Right atrium auricular region (tissue), 2 donors: ENCODE measurements at regions not wholly inside any gene's neighbourhood (a gene's known extent, or its start where the extent isn't known, plus 50 kb on each side); places are given as distances from the start of the nearest gene placed in this dataset.

Experiments used
- DNase-seq: peaks from one replicate; pipeline ENCODE4 v3.0.0-alpha.2; 2019; ENCODE audit warnings: low spot score
- H3K27ac ChIP-seq, 2 donors: fragments of 200-600 bp; sonication (generic); 1 replicate in 1 of 2; 2 replicates in 1 of 2; pipeline ENCODE4 v1.5.1; 2016 to 2019
- H3K27me3 ChIP-seq, 2 donors: fragments of 200-600 bp; sonication (generic); one replicate each; pipeline versions ENCODE4 v1.5.1 to v1.6.0; 2017 to 2019
- H3K36me3 ChIP-seq: fragments of 200-600 bp; sonication (generic); one replicate; pipeline ENCODE4 v1.5.1; 2016
- H3K4me1 ChIP-seq, 2 donors: fragments of 200-600 bp; sonication (generic); one replicate each; pipeline versions ENCODE4 v1.5.1 to v1.6.0; 2017 to 2019
- H3K4me3 ChIP-seq, 2 donors: fragments of 200-600 bp; sonication (generic); 1 replicate in 1 of 2; 2 replicates in 1 of 2; pipeline ENCODE4 v1.5.1; 2017 to 2019; ENCODE audit warnings: mild to moderate bottlenecking in 1 of 2, moderate library complexity in 1 of 2
- H3K9me3 ChIP-seq, 2 donors: fragments of 200-600 bp; sonication (generic); one replicate each; pipeline ENCODE4 v1.5.1; 2019
- TF ChIP-seq, protein P1 (sequence below), 2 donors: fragments of 200-600 bp; sonication (generic); IDR thresholded peaks; one replicate each; pipeline ENCODE4 v1.5.1; 2019; ENCODE audit warnings: antibody characterized with exemption in 2 of 2

DNA sequence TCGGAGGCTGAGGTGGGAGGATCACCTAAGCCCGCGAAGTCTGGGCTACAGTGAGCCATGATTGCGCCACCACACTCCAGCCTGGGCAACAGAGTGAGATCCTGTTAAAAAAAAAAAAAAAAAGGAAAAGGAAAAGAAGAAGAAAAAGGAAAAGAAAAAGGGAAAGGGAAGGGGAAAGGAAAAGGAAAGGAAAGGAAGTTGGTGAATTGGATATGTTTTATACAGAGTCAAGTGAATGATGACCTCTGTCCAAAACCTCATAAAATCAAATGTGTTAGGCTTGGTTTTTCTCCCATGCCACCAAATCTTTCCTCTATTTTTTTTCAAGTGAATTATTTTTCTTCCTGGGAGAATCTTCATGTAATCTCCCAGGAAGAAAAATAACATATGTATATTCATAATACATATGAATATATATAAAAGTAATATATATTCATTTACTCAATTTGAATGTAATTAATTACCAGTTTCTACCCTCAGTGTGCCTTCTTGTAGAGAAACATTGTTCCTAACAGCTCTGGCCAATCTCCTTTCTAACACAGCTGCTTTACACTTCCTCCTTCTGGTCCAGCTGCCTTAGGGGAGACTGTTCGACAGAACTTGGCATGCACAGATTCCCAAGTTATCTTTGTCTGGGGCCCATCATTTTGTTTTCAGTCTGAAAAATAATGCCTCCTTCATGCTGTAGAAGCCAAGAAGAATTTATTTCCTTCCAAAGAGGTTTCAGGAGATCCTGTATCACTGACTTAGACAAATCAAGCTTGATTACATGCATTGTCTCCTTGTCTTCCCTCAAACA lies 111.9 kb downstream of the CCDC34 start:
- Histone ChIP-seq H3K9me3 (no peaks in the 10 kb centered on the region), H3K27me3 (no peaks in the 10 kb centered on the region), H3K4me3 (no peak overlapping the region), H3K4me1 (peaks cover 0 to 14% of the 10 kb centered on the region in 2 donors), H3K27ac (no peak overlapping the region), H3K36me3 (no peaks in the 10 kb centered on the region)
- DNase-seq: no peak
- TF ChIP-seq, protein P1, sequence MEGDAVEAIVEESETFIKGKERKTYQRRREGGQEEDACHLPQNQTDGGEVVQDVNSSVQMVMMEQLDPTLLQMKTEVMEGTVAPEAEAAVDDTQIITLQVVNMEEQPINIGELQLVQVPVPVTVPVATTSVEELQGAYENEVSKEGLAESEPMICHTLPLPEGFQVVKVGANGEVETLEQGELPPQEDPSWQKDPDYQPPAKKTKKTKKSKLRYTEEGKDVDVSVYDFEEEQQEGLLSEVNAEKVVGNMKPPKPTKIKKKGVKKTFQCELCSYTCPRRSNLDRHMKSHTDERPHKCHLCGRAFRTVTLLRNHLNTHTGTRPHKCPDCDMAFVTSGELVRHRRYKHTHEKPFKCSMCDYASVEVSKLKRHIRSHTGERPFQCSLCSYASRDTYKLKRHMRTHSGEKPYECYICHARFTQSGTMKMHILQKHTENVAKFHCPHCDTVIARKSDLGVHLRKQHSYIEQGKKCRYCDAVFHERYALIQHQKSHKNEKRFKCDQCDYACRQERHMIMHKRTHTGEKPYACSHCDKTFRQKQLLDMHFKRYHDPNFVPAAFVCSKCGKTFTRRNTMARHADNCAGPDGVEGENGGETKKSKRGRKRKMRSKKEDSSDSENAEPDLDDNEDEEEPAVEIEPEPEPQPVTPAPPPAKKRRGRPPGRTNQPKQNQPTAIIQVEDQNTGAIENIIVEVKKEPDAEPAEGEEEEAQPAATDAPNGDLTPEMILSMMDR (IDR thresholded peaks at IDR 0.05): no peak

DNA sequence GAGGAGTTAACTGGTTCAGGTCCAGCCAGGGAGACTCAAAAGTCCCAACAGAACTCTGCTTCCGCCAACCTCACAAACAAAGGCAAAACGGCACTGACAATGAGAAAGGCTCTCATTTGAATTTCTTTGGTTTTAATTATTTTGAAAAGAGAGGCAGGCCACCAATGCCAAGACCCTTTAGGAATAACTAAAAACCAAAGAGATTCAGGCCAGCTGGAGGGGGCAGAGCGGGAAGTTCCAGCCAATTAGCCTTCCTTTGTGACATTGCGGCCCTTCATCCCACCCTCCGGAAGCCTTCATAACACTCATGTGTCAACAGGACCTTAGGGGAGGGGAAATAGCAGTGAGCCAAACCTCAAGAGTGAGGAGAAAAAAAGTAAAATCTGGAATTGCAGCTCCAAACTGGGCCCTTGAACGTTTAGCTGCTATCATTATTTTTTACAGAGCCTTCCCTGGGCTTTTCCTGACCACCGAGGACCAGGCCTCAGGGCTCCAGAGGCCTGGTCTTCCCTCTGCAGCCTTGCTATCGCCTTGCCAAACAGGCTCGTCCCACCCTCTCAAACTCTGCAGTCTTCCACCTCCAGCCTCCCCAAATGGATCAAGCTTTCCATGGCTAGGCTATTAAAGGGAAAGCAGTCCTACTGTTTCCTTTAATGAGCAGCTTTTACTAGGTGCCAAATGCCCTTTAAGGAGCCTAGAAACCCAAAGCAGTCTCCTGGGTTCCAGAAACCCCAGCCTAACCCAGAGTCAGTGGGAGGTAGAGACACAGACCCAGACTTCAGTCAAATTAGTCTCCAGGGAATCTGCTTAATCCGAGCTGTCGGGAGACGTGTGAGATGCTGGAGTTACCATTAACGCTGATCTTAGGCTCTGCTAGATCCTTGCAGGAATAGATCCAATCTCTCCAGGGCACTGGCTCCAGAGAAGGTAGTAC lies 114.2 kb downstream of the CCDC34 start:
- DNase-seq: no peak
- no peaks in the 10 kb centered on the region for H3K27me3 ChIP-seq
- H3K4me3 ChIP-seq: no peak overlapping the region
- H3K36me3 ChIP-seq: no peaks in the 10 kb centered on the region
- no peaks in the 10 kb centered on the region for H3K9me3 ChIP-seq
- peaks cover 0 to 14% of the 10 kb centered on the region in 2 donors for H3K4me1 ChIP-seq
- peak overlapping the region; percentile 42 to 50 for H3K27ac ChIP-seq
- TF ChIP-seq, protein P1 (IDR thresholded peaks at IDR 0.05): no peak

DNA sequence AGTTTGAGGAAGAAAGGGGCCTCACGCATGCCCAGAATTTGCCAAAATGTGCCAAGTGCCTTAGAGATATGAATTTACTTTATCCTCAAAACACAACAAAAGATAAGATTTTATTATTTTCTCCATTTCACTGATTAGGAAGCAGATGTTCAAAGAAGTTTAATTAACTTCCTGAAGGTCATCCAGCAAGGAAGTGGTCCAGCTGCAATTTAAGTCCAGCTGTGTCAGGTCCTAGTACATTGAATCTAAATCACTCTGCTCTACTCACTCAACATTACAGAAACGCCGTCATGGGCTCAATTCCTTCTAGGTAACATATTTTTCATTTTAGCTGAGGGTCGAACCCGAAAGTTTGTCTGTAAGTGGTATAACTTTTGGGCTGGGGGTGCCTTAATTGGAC lies 115.4 kb downstream of the CCDC34 start:
- Histone ChIP-seq H3K36me3 (no peaks in the 10 kb centered on the region), H3K27me3 (no peaks in the 10 kb centered on the region), H3K9me3 (no peaks in the 10 kb centered on the region), H3K27ac (peak overlapping the region in 1 of 2 donors; percentile 50), H3K4me1 (peaks cover 0 to 14% of the 10 kb centered on the region in 2 donors), H3K4me3 (no peak overlapping the region)
- no peak for DNase-seq
- TF ChIP-seq, protein P1 (IDR thresholded peaks at IDR 0.05): no peak

DNA sequence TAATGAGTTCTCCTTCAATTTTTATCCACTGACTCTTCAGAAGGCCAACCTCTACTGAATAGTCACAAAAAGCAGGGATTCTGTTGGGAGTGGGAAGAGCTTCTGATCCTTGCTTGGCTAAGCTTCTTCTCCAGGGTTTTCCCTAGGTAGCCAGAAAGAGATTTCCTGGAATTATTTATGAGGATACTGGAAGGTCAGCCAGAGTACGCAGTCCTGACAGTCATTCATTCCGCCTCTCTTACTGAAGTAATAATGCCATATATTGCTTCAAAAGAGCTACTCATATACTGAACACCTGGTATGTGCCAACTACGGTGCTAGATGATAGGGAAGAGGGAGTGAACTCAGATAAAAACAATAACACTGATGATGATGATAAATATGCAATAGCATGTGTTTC lies 116.1 kb downstream of the CCDC34 start:
- Histone ChIP-seq H3K27ac (no peak overlapping the region), H3K4me3 (no peak overlapping the region), H3K27me3 (no peaks in the 10 kb centered on the region), H3K9me3 (no peaks in the 10 kb centered on the region), H3K36me3 (no peaks in the 10 kb centered on the region), H3K4me1 (peaks cover 0 to 14% of the 10 kb centered on the region in 2 donors)
- DNase-seq: no peak
- TF ChIP-seq, protein P1 (IDR thresholded peaks at IDR 0.05): no peak

DNA sequence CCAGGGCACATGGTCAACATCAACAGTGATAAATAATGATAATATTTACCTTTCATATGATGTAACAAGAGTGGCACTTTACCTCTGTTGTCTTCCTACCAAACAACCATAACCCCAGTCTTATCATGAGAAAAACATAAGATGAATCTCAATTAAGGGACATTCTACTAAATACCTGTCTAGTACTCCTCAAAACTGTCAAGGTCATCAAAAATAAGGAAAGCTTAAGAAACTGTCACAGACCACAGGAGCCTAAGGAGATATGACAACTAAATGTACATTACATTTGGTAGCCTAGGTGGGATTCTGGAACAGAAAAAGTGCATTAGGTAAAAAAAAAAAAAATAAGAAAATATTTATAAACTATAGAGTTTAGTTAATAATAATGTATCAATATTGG lies 118.1 kb downstream of the CCDC34 start:
- no peak overlapping the region for H3K4me3 ChIP-seq
- no peaks in the 10 kb centered on the region for H3K36me3 ChIP-seq
- H3K27ac ChIP-seq: no peak overlapping the region
- TF ChIP-seq, protein P1 (IDR thresholded peaks at IDR 0.05): no peak
- no peaks in the 10 kb centered on the region for H3K27me3 ChIP-seq
- no peaks in the 10 kb centered on the region for H3K9me3 ChIP-seq
- H3K4me1 ChIP-seq: peaks cover 0 to 14% of the 10 kb centered on the region in 2 donors
- DNase-seq: no peak
